Spinal cord (tissue), 9 donors: ENCODE measurements at regions not wholly inside any gene's neighbourhood (a gene's known extent, or its start where the extent isn't known, plus 50 kb on each side); places are given as distances from the start of the nearest gene placed in this dataset.

Experiments
- DNase-seq, 6 donors: peaks; one replicate each; pipeline versions ENCODE4 v3.0.0 to v3.0.0-alpha.2; 2013 to 2015; ENCODE audit warnings: low spot score in 6 of 6, low read depth in 4 of 6
- H3K27ac ChIP-seq: one replicate; pipeline ENCODE4 v1.5.1; 2013; ENCODE audit warnings: low read depth, low read length, control low read depth
- H3K27me3 ChIP-seq: one replicate; pipeline ENCODE4 v1.6.1; 2013; ENCODE audit warnings: low read length; ENCODE audit not compliant: control insufficient read depth, insufficient read depth
- H3K36me3 ChIP-seq: one replicate; pipeline ENCODE4 v1.6.1; 2013; ENCODE audit warnings: low read length; ENCODE audit not compliant: control insufficient read depth, insufficient read depth
- H3K4me1 ChIP-seq: one replicate; pipeline ENCODE4 v1.6.1; 2013; ENCODE audit warnings: low read length; ENCODE audit not compliant: control insufficient read depth, insufficient read depth
- H3K4me3 ChIP-seq: one replicate; pipeline ENCODE4 v1.5.1; 2013; ENCODE audit warnings: low read depth, low read length, control low read depth
- H3K9me3 ChIP-seq: one replicate; pipeline ENCODE4 v1.6.1; 2013; ENCODE audit warnings: low read length; ENCODE audit not compliant: control insufficient read depth, insufficient read depth
- WGBS: methylation state at CpG from one replicate; pipeline ENCODE4 v1.1.5; 2013; ENCODE audit warnings: missing lambda C conversion rate; ENCODE audit not compliant: insufficient coverage; 5-methylcytosine and 5-hydroxymethylcytosine counted together
- donor health status: healthy.

DNA sequence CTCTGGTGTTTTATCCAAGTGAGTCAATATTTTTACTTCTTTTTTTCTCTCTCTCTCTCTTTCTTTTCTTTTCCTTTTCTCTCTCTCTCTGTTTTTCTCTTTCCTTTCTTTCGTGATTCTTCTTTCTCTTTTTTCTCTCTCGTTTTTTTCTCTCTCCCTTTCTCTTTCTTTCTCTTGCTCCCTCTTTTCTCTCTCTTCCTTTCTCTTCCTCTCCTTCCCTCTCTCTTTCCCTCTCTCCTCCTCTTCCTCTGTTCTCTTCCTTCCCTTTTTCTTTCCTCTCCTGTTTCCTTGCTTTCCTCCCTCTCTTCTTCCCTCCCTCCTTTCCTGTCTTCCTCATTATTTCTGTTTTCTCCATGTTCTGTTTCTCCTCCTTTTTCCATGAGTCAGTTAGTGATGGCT lies 641.5 kb downstream of the FGF9 start:
- Histone ChIP-seq H3K9me3 (no peaks in the 10 kb centered on the region), H3K4me1 (no peaks in the 10 kb centered on the region), H3K27ac (no peak overlapping the region), H3K4me3 (no peak overlapping the region), H3K27me3 (no peaks in the 10 kb centered on the region), H3K36me3 (no peaks in the 10 kb centered on the region)
- DNase-seq = no peak
- 87% methylated on average over 2 of the region's 2 CpGs for WGBS

DNA sequence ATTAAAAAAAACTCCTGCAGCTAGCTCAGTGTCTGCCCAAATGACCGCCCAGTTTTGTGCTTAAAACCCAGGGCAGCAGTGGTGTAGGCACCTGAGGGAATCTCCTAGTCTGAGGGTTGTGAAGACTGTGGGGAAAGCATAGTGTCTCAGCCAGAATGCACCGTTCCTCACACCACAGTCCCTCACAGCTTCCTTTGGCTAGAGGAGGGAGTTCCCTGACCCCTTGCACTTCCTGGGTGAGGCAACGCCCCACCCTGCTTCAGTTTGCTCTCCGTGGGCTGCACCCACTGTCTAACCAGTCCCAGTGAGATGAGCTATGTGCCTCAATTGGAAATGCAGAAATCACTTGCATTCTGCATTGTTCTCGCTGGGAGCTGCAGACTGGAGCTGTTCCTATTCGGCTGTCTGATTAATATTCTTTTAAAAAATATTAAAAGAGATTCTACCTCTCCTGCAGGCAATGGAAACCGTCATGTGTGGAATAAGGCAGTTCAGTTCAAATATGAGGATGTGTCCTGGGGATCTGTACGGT lies 645.7 kb downstream of the FGF9 start:
- no peak overlapping the region for H3K4me3 ChIP-seq
- DNase-seq = no peak
- H3K27ac ChIP-seq = no peak overlapping the region
- no peaks in the 10 kb centered on the region for H3K27me3 ChIP-seq
- H3K9me3 ChIP-seq = no peaks in the 10 kb centered on the region
- WGBS = 78% methylated on average over 3 of the region's 8 CpGs
- H3K4me1 ChIP-seq = no peaks in the 10 kb centered on the region
- no peaks in the 10 kb centered on the region for H3K36me3 ChIP-seq

DNA sequence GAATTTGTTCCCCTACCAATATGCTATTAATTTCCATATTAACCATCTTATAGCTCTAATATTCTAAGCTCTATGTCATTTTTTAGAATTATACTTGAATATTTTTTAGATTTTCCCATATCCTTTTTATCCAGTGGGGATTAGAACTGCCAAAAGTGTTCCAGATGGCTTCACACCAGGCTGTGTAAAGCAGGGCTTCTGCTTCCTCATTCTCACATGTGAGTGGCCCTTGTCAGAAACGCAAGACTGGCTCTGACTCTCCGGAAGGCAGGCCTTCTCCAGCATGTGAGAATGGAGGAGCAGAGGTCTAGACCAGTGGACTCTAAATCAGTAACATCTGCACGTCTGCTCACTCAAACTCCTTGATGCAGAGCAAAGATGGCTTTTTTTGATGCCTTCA lies 650.1 kb downstream of the FGF9 start:
- H3K9me3 ChIP-seq = no peaks in the 10 kb centered on the region
- no peaks in the 10 kb centered on the region for H3K36me3 ChIP-seq
- no peak overlapping the region for H3K27ac ChIP-seq
- no peaks in the 10 kb centered on the region for H3K27me3 ChIP-seq
- H3K4me3 ChIP-seq = no peak overlapping the region
- H3K4me1 ChIP-seq = no peaks in the 10 kb centered on the region
- 82% methylated on average over 3 of the region's 3 CpGs for WGBS
- DNase-seq = no peak

DNA sequence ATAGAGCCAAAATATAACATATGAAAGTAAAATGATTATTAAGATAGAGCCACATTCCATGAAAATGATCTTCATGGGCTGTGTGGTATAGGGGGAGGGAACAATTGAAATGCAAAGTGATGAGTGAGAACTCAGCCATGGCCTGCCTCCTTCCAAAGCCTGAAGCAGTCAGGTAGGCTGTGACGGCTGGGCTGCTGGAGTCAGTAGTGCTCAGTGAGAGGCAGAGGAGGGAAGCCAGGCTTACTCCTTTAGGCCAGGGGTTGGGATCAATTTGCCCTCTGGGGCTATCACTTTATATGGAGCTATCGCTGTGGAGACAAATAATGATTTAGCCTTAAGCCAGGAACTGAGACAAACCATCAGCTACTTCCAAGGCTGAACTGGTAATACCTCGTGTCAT lies 654.9 kb downstream of the FGF9 start:
- Histone ChIP-seq H3K27me3 (no peaks in the 10 kb centered on the region), H3K36me3 (no peaks in the 10 kb centered on the region), H3K9me3 (no peaks in the 10 kb centered on the region), H3K4me3 (no peak overlapping the region), H3K27ac (no peak overlapping the region), H3K4me1 (no peaks in the 10 kb centered on the region)
- WGBS = 40% methylated on average over 1 of the region's 3 CpGs
- no peak for DNase-seq

DNA sequence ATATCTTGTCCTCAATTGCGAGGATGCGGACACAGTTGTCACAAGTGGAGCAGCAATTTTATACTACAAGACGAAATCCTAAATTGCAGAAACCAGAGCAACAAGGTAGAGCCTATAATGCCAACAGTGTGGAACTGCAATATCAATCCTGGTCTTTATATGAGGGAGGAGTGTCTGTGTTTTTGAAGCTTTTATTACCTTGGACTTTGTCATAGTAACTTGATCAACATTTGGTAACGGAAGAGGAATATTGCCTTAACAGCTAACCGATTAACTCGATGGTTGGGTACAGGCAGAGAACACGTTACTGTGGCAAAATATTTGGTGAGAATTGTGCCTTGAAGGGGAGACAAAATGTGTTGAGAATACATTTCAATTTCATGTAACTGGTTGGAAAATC lies 661.5 kb downstream of the FGF9 start:
- no peak for DNase-seq

DNA sequence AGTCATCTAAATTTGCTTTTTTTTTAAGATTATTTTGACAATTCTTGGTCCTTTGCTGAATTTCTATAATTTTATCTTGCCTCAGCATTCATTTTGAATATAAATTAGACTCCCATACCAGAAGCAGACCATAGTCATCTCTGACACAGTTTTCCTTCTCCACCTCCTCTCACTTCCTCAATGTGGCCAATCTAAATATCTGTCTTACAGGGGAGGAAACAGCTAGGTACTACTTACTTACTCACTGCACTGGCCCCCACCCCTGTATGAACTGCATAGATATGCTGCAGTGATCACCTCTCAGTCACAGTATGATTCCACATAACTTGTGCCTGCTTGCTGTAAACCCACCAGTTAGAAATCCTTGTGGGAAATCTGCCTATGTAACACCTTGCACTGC lies 665.6 kb downstream of the FGF9 start:
- H3K27me3 ChIP-seq = no peaks in the 10 kb centered on the region
- no peak overlapping the region for H3K4me3 ChIP-seq
- no peaks in the 10 kb centered on the region for H3K9me3 ChIP-seq
- no peaks in the 10 kb centered on the region for H3K4me1 ChIP-seq
- no peak overlapping the region for H3K27ac ChIP-seq
- no peak for DNase-seq
- no peaks in the 10 kb centered on the region for H3K36me3 ChIP-seq

More for the DNA sequence above, 661.5 kb downstream of the FGF9 start:
- no peaks in the 10 kb centered on the region for H3K4me1 ChIP-seq
- no peak overlapping the region for H3K4me3 ChIP-seq
- H3K27ac ChIP-seq = no peak overlapping the region
- 100% methylated on average over 4 of the region's 7 CpGs for WGBS
- no peaks in the 10 kb centered on the region for H3K9me3 ChIP-seq
- H3K27me3 ChIP-seq = no peaks in the 10 kb centered on the region
- no peaks in the 10 kb centered on the region for H3K36me3 ChIP-seq

DNA sequence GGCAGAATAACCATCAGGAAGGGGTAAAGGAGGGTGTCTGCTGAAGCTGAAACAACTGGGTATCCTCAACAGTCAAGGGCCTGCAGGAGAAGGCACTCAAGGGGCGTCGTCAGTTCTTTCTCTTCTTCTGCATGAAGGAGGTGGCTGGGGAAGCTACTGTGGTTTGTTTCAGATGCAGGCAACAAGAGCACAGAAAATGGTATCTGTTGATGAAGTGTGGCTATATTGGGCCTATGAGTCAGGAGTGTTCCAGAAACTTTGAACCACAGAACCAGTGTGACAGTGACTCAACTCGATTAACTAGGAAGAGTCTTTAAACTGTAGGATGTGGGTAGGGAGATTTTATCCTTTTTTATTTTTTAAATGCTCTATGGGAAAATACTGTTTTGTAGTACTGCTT lies 686.3 kb downstream of the FGF9 start:
- no peaks in the 10 kb centered on the region for H3K36me3 ChIP-seq
- H3K9me3 ChIP-seq = no peaks in the 10 kb centered on the region
- no peak overlapping the region for H3K4me3 ChIP-seq
- 100% methylated on average over 2 of the region's 3 CpGs for WGBS
- H3K27ac ChIP-seq = no peak overlapping the region
- DNase-seq = no peak
- no peaks in the 10 kb centered on the region for H3K4me1 ChIP-seq
- H3K27me3 ChIP-seq = no peaks in the 10 kb centered on the region

DNA sequence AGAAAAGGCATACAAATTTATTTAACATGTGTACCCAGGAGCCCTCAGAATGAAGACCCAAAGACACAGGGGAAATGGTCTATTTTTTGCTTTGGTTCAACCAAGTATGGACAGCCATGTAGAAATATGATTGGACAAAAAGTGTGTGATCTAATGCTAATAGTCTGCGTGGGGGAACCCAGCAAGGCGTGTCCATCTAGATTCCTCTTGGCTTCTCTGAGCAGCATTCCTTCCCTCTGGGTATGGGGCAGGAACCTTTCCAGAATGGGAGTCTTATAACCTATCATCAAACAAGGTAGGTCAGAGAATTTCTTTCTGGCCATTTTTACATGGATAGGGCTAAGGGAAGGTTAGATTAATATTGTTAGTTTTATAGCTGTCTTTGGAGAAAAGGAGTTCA lies 698.2 kb downstream of the FGF9 start:
- DNase-seq = no peak
- no CpG with 5 or more reads among the region's 2 CpGs for WGBS
- no peaks in the 10 kb centered on the region for H3K27me3 ChIP-seq

DNA sequence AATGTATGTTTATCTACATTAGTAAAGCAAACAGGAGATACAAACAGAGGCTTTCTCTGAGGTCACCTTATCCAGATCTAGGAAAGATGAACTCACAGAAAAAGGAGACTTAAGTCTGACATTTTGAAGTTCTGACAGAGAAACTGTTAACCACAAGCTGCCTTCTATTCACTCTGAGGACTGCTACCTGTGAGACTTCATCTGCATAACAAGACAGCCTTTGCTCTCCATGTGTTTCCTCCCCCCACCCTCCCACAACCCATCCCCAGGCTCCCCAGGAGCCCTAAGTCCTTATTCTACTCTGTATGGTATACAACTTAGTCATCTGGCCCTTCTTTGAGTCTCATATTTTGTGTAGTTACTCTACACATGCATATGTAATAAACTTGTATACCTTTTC lies 699.0 kb downstream of the FGF9 start:
- Histone ChIP-seq H3K36me3 (no peaks in the 10 kb centered on the region), H3K27me3 (no peaks in the 10 kb centered on the region), H3K9me3 (peaks cover 6% of the 10 kb centered on the region), H3K27ac (no peak overlapping the region), H3K4me1 (no peaks in the 10 kb centered on the region), H3K4me3 (no peak overlapping the region)
- DNase-seq = no peak

More for the DNA sequence above, 698.2 kb downstream of the FGF9 start:
- H3K36me3 ChIP-seq = no peaks in the 10 kb centered on the region
- no peaks in the 10 kb centered on the region for H3K4me1 ChIP-seq
- no peak overlapping the region for H3K27ac ChIP-seq
- peaks cover 7% of the 10 kb centered on the region for H3K9me3 ChIP-seq
- H3K4me3 ChIP-seq = no peak overlapping the region

DNA sequence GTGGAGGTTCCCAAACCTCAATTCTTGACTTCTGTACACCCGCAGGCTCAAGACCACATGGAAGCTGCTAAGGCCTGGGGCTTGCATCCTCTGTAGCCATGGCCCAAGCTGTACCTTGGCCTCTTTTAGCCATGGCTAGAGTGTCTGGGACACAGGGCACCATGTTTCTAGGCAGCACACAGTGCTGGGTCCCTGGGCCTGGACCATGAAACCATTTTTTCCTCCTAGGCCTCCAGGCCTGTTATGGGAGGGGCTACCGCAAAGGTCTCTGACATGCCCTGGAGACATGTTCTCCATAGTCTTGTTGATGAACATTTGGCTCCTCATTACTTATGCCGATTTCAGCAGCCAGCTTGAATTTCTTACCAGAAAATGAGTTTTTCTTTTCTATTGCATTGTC lies 701.4 kb downstream of the FGF9 start:
- H3K4me3 ChIP-seq = no peak overlapping the region
- no peak for DNase-seq
- 96% methylated on average over 2 of the region's 3 CpGs for WGBS
- no peak overlapping the region for H3K27ac ChIP-seq
- no peaks in the 10 kb centered on the region for H3K27me3 ChIP-seq
- no peaks in the 10 kb centered on the region for H3K4me1 ChIP-seq
- no peaks in the 10 kb centered on the region for H3K36me3 ChIP-seq
- peaks cover 4% of the 10 kb centered on the region for H3K9me3 ChIP-seq
